HG03175 (cell line): ENCODE measurements at regions not wholly inside any gene's neighbourhood (a gene's known extent, or its start where the extent isn't known, plus 50 kb on each side); places are given as distances from the start of the nearest gene placed in this dataset.

ENCODE experiments used
- ATAC-seq: cut with Tn5 transposase; IDR thresholded peaks from one replicate; pipeline ENCODE4 v1.9.1; 2021; ENCODE audit warnings: mild to moderate bottlenecking, moderate library complexity; ENCODE audit not compliant: unreplicated experiment

DNA sequence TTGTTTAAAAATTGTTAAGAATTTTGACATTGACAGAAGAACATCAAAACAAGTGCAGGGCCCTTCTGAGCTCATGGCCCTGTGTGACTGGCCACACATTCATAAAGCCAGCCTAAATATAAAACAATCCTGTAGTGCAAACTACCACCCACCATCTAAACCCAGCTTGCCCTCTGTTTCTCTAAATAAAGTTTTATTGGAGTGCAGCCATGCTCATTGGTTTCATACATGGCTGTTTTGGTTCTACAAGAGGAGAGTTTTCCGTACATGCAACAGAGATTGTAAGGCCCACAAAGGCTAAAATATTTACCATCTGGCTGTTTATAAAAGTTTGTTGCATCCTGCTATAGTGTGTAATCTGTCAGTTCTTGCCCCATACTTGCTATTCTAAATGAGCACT lies 54.6 kb upstream of the TRIM24 start:
- no peak for ATAC-seq

- no peak for ATAC-seq
Measured at GRCh38 chr7:138407792-138408191, 52.3 kb upstream of the TRIM24 start.
